ENCODE measurements at regions not wholly inside any gene's neighbourhood (a gene's known extent, or its start where the extent isn't known, plus 50 kb on each side); places are given as distances from the start of the nearest gene placed in this dataset.

DNA sequence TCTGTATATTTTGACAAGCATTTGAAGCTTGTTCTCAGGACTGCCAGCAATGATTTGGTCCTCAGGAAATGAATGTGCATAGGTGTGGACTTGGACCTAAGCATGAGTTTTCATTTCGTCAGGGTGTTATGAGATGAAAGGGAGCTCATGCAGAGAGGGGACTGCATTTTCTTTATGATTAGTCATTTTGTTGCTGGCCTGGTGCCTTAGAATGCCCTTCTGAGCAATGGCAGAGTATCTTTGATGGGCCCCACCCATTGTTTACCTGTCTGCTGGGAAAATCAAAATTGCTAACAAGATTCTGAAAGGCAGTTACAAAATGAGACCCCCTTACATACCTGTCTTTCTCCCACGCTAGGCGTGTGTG, 51.5 kb upstream of the MTHFD1L start:
- peak; percentile 58; the same call in 1 of the 2 replicates for TF ChIP-seq TCF12 (IDR thresholded peaks at IDR 0.05; ENCODE audit: low read depth)
- TF ChIP-seq, protein P1, sequence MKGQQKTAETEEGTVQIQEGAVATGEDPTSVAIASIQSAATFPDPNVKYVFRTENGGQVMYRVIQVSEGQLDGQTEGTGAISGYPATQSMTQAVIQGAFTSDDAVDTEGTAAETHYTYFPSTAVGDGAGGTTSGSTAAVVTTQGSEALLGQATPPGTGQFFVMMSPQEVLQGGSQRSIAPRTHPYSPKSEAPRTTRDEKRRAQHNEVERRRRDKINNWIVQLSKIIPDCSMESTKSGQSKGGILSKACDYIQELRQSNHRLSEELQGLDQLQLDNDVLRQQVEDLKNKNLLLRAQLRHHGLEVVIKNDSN (IDR thresholded peaks at IDR 0.05): no peak
- TF ChIP-seq ZBTB7A (IDR thresholded peaks at IDR 0.05; ENCODE audit: low read depth): no peak
- peak; percentile 52; the same call in 1 of the 2 replicates for TF ChIP-seq FOXM1 (IDR thresholded peaks at IDR 0.05; ENCODE audit: borderline replicate concordance, low read depth)
- TF ChIP-seq, protein P2, sequence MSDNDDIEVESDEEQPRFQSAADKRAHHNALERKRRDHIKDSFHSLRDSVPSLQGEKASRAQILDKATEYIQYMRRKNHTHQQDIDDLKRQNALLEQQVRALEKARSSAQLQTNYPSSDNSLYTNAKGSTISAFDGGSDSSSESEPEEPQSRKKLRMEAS (IDR thresholded peaks at IDR 0.05): no peak
- peak; percentile 88 for TF ChIP-seq NFIC (IDR thresholded peaks at IDR 0.05)
- no peak for TF ChIP-seq TAF1 (IDR thresholded peaks at IDR 0.05; ENCODE audit: low read depth)
- TF ChIP-seq EP300 (IDR thresholded peaks at IDR 0.05; ENCODE audit: borderline replicate concordance): peak; percentile 82
- 0 out of 2 replicates have a peak, but pooled peaks have one; percentile 22 for TF ChIP-seq YY1 (IDR thresholded peaks at IDR 0.05; ENCODE audit: low read depth)
- peak; percentile 80 for TF ChIP-seq TEAD4 (IDR thresholded peaks at IDR 0.05)
- TF ChIP-seq, protein P3, sequence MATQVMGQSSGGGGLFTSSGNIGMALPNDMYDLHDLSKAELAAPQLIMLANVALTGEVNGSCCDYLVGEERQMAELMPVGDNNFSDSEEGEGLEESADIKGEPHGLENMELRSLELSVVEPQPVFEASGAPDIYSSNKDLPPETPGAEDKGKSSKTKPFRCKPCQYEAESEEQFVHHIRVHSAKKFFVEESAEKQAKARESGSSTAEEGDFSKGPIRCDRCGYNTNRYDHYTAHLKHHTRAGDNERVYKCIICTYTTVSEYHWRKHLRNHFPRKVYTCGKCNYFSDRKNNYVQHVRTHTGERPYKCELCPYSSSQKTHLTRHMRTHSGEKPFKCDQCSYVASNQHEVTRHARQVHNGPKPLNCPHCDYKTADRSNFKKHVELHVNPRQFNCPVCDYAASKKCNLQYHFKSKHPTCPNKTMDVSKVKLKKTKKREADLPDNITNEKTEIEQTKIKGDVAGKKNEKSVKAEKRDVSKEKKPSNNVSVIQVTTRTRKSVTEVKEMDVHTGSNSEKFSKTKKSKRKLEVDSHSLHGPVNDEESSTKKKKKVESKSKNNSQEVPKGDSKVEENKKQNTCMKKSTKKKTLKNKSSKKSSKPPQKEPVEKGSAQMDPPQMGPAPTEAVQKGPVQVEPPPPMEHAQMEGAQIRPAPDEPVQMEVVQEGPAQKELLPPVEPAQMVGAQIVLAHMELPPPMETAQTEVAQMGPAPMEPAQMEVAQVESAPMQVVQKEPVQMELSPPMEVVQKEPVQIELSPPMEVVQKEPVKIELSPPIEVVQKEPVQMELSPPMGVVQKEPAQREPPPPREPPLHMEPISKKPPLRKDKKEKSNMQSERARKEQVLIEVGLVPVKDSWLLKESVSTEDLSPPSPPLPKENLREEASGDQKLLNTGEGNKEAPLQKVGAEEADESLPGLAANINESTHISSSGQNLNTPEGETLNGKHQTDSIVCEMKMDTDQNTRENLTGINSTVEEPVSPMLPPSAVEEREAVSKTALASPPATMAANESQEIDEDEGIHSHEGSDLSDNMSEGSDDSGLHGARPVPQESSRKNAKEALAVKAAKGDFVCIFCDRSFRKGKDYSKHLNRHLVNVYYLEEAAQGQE (IDR thresholded peaks at IDR 0.05; ENCODE audit: low read depth): no peak
- no peak for TF ChIP-seq CREB1 (IDR thresholded peaks at IDR 0.05; ENCODE audit: low read depth)
- TF ChIP-seq RAD21 (IDR thresholded peaks at IDR 0.05; ENCODE audit: low read depth): peak; percentile 26; the same call in 1 of the 2 replicates
- no peak for TF ChIP-seq CEBPB (IDR thresholded peaks at IDR 0.05)
- TF ChIP-seq EGR1 (IDR thresholded peaks at IDR 0.05): no peak
